ENCODE measurements at regions not wholly inside any gene's neighbourhood (a gene's known extent, or its start where the extent isn't known, plus 50 kb on each side); places are given as distances from the start of the nearest gene placed in this dataset.

GRCh38 chr1:106798991-106799390, 257.5 kb upstream of the PRMT6 start:
- Histone ChIP-seq H2AFZ (ENCODE audit: low read depth, low read length) (no peak overlapping the region), H3K9ac (ENCODE audit: low read length) (no peak overlapping the region), H3K4me3 (ENCODE audit: low read length) (no peak overlapping the region), H3K4me1 (ENCODE audit: low read length) (peaks cover 5% of the 10 kb centered on the region; the same call in 1 of the 2 replicates), H3K36me3 (replicated peaks; ENCODE audit: low read depth, low read length) (no peaks in the 10 kb centered on the region), H3K27me3 (ENCODE audit: low read depth, low read length) (no peaks in the 10 kb centered on the region), H3K79me2 (ENCODE audit: low read length) (no peaks in the 10 kb centered on the region), H3K9me3 (ENCODE audit: insufficient read depth, low read length) (no peaks in the 10 kb centered on the region), H3K4me2 (ENCODE audit: low read length) (no peak overlapping the region), H3K27ac (ENCODE audit: low read length) (no peak overlapping the region), H4K20me1 (ENCODE audit: insufficient read depth, low read length) (no peaks in the 10 kb centered on the region)
- TF ChIP-seq EZH2phosphoT487 (IDR thresholded peaks at IDR 0.05; ENCODE audit: low read depth) (no peak), CTCF (IDR thresholded peaks at IDR 0.05; ENCODE audit: low read depth, low read length) (no peak)

- Histone ChIP-seq H3K79me2 (ENCODE audit: low read length) (no peaks in the 10 kb centered on the region), H3K4me1 (ENCODE audit: low read length) (peaks cover 4% of the 10 kb centered on the region; the same call in 1 of the 2 replicates), H3K9me3 (ENCODE audit: insufficient read depth, low read length) (no peaks in the 10 kb centered on the region), H4K20me1 (ENCODE audit: insufficient read depth, low read length) (no peaks in the 10 kb centered on the region), H3K36me3 (replicated peaks; ENCODE audit: low read depth, low read length) (no peaks in the 10 kb centered on the region), H3K9ac (ENCODE audit: low read length) (no peak overlapping the region), H3K27ac (ENCODE audit: low read length) (no peak overlapping the region), H3K4me2 (ENCODE audit: low read length) (no peak overlapping the region), H2AFZ (ENCODE audit: low read depth, low read length) (no peak overlapping the region), H3K27me3 (ENCODE audit: low read depth, low read length) (no peaks in the 10 kb centered on the region), H3K4me3 (ENCODE audit: low read length) (no peak overlapping the region)
- TF ChIP-seq CTCF (IDR thresholded peaks at IDR 0.05; ENCODE audit: low read depth, low read length): no peak
- no peak for TF ChIP-seq EZH2phosphoT487 (IDR thresholded peaks at IDR 0.05; ENCODE audit: low read depth)
Measured at GRCh38 chr1:106802181-106802580, 254.3 kb upstream of the PRMT6 start.

- H3K27me3 ChIP-seq (ENCODE audit: low read depth, low read length): no peaks in the 10 kb centered on the region
- peaks cover 8% of the 10 kb centered on the region; the same call in 1 of the 2 replicates for H3K9me3 ChIP-seq (ENCODE audit: insufficient read depth, low read length)
- H3K9ac ChIP-seq (ENCODE audit: low read length): no peak overlapping the region
- H3K79me2 ChIP-seq (ENCODE audit: low read length): no peaks in the 10 kb centered on the region
- no peak overlapping the region for H3K4me2 ChIP-seq (ENCODE audit: low read length)
- H2AFZ ChIP-seq (ENCODE audit: low read depth, low read length): no peak overlapping the region
- no peak overlapping the region for H3K27ac ChIP-seq (ENCODE audit: low read length)
- no peak overlapping the region for H3K4me3 ChIP-seq (ENCODE audit: low read length)
- H4K20me1 ChIP-seq (ENCODE audit: insufficient read depth, low read length): no peaks in the 10 kb centered on the region
- no peak for TF ChIP-seq CTCF (IDR thresholded peaks at IDR 0.05; ENCODE audit: low read depth, low read length)
- no peaks in the 10 kb centered on the region for H3K36me3 ChIP-seq (replicated peaks; ENCODE audit: low read depth, low read length)
- peaks cover 22% of the 10 kb centered on the region for H3K4me1 ChIP-seq (ENCODE audit: low read length)
Measured at GRCh38 chr1:106814418-106814817, 242.1 kb upstream of the PRMT6 start.

GRCh38 chr1:106817575-106817974, 238.9 kb upstream of the PRMT6 start:
- Histone ChIP-seq H2AFZ (ENCODE audit: low read depth, low read length) (peak overlapping the region; percentile 1; the same call in 1 of the 2 replicates), H3K79me2 (ENCODE audit: low read length) (no peaks in the 10 kb centered on the region)

More at GRCh38 chr1:106817575-106817974, 238.9 kb upstream of the PRMT6 start:
- Histone ChIP-seq H3K9ac (ENCODE audit: low read length) (no peak overlapping the region), H3K4me3 (ENCODE audit: low read length) (no peak overlapping the region), H3K4me1 (ENCODE audit: low read length) (peaks cover 45% of the 10 kb centered on the region), H3K9me3 (ENCODE audit: insufficient read depth, low read length) (no peaks in the 10 kb centered on the region), H3K4me2 (ENCODE audit: low read length) (no peak overlapping the region), H3K36me3 (replicated peaks; ENCODE audit: low read depth, low read length) (no peaks in the 10 kb centered on the region), H3K27ac (ENCODE audit: low read length) (peak overlapping the region; percentile 15), H3K27me3 (ENCODE audit: low read depth, low read length) (no peaks in the 10 kb centered on the region), H4K20me1 (ENCODE audit: insufficient read depth, low read length) (no peaks in the 10 kb centered on the region)
- TF ChIP-seq CTCF (IDR thresholded peaks at IDR 0.05; ENCODE audit: low read depth, low read length): no peak

Data from OCI-LY3 (cell line).